Retinal pigment epithelial cell (primary cell): ENCODE measurements at regions not wholly inside any gene's neighbourhood (a gene's known extent, or its start where the extent isn't known, plus 50 kb on each side); places are given as distances from the start of the nearest gene placed in this dataset.
"Not testable (repeated sequence)": the region's sequence is repeated elsewhere in the genome, so short reads cannot be mapped to it uniquely, and the experiment has no call there.

Experiments used
- DNase-seq: peaks from one replicate; pipeline ENCODE4 v3.0.0-alpha.2; 2010; ENCODE audit warnings: low read depth
- H3K4me3 ChIP-seq: 2 replicates; pipeline ENCODE4 v1.5.1; 2011; ENCODE audit warnings: mild to moderate bottlenecking, low read length, control low read depth, moderate library complexity
- TF ChIP-seq, protein P1 (sequence below): conservative IDR thresholded peaks from 2 replicates; pipeline ENCODE4 v1.5.1; 2011; ENCODE audit warnings: low read depth, low read length, control low read depth, inconsistent platforms

DNA sequence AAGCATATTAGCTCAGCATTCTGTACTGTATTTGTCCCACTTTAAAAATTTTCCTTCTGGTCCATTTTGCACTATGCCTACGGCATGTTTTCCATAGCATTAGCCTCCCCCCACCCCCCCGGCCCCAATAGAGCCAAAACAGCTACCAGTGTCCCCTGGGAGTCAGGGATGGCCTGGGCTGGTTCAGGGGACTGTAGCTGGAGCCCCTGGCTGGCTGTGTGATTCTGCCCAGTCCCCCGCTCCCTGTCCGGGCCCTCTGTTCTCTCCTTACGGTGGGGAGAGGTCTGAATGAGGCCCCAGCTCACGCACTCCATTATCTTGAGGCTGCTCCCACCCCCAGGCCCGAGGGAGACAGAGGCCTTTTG, 70.1 kb downstream of the KLF15 start:
- DNase-seq = no peak
- peak overlapping the region; percentile 57 for H3K4me3 ChIP-seq
- TF ChIP-seq, protein P1, sequence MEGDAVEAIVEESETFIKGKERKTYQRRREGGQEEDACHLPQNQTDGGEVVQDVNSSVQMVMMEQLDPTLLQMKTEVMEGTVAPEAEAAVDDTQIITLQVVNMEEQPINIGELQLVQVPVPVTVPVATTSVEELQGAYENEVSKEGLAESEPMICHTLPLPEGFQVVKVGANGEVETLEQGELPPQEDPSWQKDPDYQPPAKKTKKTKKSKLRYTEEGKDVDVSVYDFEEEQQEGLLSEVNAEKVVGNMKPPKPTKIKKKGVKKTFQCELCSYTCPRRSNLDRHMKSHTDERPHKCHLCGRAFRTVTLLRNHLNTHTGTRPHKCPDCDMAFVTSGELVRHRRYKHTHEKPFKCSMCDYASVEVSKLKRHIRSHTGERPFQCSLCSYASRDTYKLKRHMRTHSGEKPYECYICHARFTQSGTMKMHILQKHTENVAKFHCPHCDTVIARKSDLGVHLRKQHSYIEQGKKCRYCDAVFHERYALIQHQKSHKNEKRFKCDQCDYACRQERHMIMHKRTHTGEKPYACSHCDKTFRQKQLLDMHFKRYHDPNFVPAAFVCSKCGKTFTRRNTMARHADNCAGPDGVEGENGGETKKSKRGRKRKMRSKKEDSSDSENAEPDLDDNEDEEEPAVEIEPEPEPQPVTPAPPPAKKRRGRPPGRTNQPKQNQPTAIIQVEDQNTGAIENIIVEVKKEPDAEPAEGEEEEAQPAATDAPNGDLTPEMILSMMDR = no peak

DNA sequence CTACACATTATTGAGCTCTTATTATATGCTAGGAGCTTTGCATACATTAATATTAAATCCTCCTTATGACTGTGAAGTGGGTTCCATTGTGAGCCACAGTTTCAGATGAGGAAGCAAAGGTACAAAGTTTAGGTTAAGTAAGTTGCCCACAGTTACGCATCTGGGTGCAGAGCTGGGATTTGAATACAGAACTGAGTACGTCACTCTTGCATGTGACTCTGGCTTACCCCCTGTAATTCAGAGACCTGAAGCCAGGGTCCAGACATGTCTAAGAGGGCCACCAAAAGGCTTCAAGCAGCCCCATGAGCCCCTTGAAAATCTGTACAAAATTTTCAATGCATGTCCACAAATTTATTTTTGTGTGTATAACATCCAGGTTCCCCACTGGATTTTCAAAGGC, 71.8 kb downstream of the KLF15 start:
- no peak for DNase-seq
- TF ChIP-seq, protein P1 = no peak
- no peak overlapping the region for H3K4me3 ChIP-seq

DNA sequence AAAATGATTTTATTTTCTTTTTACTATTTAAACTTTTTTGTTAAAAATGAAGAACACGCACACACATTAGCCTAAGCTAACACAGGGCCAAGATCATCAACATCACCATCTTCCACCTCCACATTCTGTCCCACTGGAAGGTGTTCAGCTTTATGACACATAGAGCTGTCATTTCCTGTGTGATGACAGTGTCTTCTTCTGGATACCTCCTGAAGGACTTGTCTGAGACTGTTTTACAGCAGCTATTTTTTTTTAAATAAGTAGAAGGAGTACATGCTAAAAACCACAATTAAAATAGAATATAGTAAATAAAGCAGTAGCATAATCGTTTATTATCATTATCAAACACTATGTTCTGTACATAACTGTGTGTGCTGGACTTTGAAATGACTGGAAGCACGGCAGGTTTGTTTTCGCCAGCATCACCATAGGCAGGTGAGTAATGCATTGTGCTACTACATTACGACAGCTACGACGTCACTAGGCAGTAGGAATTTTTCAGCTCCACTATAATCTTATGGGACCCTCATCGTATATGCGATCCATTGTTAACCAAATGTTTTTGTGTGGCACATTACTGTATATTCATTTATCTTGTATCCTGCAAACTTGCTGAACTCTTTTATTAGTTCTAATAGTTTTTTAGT, 72.8 kb downstream of the KLF15 start:
- DNase-seq = no peak
- H3K4me3 ChIP-seq = no peak overlapping the region
- TF ChIP-seq, protein P1 = no peak

DNA sequence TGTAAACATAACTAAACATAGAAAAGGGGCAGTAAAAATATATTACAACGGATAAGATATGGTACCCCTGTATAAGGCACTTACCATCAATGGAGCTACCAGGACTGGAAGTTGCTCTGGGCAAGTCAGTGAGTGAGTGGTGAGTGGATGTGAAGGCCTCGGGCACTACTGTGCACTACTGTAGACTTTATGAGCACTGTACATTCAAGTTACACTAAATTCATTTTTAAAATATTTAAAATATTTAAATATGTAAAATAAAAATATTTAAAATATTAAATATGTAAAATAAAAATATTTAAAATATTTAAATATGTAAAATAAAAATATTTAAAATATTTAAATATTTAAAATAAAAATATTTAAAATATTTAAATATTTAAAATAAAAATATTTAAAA, 73.6 kb downstream of the KLF15 start:
- not testable (repeated sequence) for H3K4me3 ChIP-seq, DNase-seq

DNA sequence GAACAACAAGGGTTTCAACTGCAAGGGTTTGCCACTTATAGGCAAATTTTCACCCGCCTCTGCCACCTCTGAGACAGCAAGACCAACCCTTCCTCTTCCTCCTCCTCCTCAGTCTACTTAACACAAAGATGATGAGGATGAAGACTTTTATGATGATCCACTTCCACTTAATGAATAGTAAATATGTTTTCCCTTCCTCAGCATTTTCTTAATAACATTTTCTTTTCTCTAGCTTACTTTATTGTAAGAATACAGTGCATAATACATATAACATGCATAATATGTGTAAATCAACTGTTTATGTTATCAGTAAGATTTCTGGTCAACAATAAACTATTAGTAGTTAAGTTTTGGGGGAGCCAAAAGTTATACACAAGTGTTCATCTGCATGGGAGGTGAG, 77.4 kb downstream of the KLF15 start:
- TF ChIP-seq, protein P1 = no peak
- no peak overlapping the region for H3K4me3 ChIP-seq
- DNase-seq = no peak

DNA sequence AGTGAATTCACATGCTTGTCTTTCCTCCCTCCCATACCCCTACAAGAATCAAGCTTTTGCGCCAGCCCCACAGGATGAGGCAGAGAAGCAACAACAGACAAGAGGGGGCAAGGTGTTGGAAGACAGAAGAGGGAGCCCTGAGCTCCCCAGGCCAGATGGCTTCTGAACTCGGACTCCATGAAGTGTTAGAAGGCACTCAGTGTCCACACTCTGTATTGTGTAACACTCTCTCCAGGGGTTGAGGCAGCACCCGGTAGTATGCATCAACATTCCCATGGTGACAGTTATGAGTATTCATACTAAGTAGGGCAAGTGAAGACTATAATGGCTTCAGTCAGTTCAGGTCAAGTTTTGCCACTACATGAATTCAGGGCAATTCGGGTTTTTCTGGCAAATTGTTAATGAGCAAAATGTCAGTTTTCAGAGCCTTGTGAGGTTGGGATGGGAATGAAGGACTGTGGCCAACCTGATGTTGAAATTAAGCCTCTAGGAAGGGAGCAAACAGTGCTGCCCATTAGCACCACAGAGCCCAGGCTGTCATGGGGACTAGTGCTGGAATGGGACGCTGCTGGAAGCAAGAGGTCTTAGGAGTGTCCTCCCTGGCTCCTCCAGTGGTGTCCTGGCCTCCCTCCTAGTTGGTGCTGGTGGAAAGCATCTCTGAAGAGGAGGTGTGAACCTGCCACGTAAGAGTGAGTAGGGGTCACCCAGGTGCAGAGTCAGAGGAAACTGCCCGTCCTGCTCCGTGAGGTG, 79.4 kb downstream of the KLF15 start:
- TF ChIP-seq, protein P1 = no peak
- no peak for DNase-seq
- H3K4me3 ChIP-seq = no peak overlapping the region

DNA sequence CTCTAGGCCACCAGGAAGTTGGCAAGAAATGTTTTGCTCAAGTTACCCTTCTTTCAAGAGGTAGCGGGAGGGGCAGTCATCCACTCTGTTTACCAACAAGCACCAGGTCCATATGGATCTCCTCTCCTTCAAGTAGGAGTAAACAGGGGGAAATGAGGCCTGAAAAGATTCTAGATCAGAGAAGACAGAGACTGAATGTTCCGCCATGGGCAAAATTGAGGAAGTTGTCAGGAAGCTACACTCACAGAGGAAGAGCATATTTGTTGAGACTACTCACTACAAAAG, 81.6 kb downstream of the KLF15 start:
- TF ChIP-seq, protein P1 = no peak
- no peak overlapping the region for H3K4me3 ChIP-seq
- DNase-seq = no peak
